ENCODE measurements at regions not wholly inside any gene's neighbourhood (a gene's known extent, or its start where the extent isn't known, plus 50 kb on each side); places are given as distances from the start of the nearest gene placed in this dataset.

DNA sequence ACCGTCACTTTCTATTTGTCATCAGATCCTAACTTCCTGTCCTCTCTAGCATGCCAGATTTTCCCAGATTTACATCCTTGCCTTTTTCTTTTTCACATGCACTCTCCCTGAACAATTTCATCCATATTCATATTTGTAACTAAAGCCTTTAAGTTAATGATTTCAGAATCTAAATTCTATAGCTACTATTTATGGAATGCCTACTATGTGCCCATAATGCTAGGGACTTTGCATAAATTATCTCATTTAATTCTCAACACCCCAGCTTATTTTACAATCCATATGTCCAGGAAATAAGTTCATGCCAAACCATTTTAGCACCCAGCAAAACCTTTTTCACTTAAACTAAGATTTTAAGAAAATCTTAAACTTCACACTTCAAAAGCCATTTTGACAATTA lies 531.9 kb downstream of the NUP35 start:
- Mint-ChIP-seq H3K27ac (no peak overlapping the region), H3K36me3 (ENCODE audit: low read depth) (peaks cover 7% of the 10 kb centered on the region; the same call in 2 of the 3 replicates), H3K4me1 (no peaks in the 10 kb centered on the region), H3K4me3 (no peak overlapping the region), H3K9me3 (peaks cover 12% of the 10 kb centered on the region; the same call in 1 of the 3 replicates), H3K27me3 (ENCODE audit: insufficient read depth, low read depth, poor library complexity) (no peaks in the 10 kb centered on the region)
- Histone ChIP-seq H3K27me3 (ENCODE audit: insufficient read depth) (no peaks in the 10 kb centered on the region), H3K4me3 (no peak overlapping the region), H3F3A (replicated peaks; ENCODE audit: low read depth) (no peaks in the 10 kb centered on the region), H3K36me3 (ENCODE audit: insufficient read depth) (peaks cover 4% of the 10 kb centered on the region; the same call in 1 of the 2 replicates), H3K4me2 (no peak overlapping the region), H2AFZ (no peak overlapping the region), H3K79me2 (replicated peaks; ENCODE audit: insufficient read depth) (no peaks in the 10 kb centered on the region), H3K4me1 (ENCODE audit: insufficient read depth) (no peaks in the 10 kb centered on the region), H4K20me1 (replicated peaks; ENCODE audit: insufficient read depth) (no peaks in the 10 kb centered on the region), H3K27ac (ENCODE audit: low read depth) (no peak overlapping the region), H3K9me2 (ENCODE audit: insufficient read depth) (peaks cover 2% of the 10 kb centered on the region; the same call in 1 of the 2 replicates)
- ATAC-seq (no peak), DNase-seq (ENCODE audit: low spot score) (no peak)
- TF ChIP-seq ZNF331 (CRISPR knock-in tag; IDR thresholded peaks at IDR 0.05; ENCODE audit: low read depth) (no peak), CTCF (conservative IDR thresholded peaks at IDR 0.05; ENCODE audit: low read depth in 2 of 2) (no peak), STAT1 (IDR thresholded peaks at IDR 0.05; ENCODE audit: unreplicated experiment) (no peak), JUNB (IDR thresholded peaks at IDR 0.05; ENCODE audit: unreplicated experiment) (no peak), POLR2AphosphoS5 (IDR thresholded peaks at IDR 0.05; ENCODE audit: low read depth) (no peak), CREB1 (CRISPR knock-in tag; IDR thresholded peaks at IDR 0.05; ENCODE audit: low read depth) (no peak), ETS1 (IDR thresholded peaks at IDR 0.05) (no peak), EZH2 (IDR thresholded peaks at IDR 0.05; ENCODE audit: low read depth, unreplicated experiment) (no peak), NANOG (IDR thresholded peaks at IDR 0.05; ENCODE audit: borderline replicate concordance) (no peak), EZH2phosphoT487 (IDR thresholded peaks at IDR 0.05; ENCODE audit: unreplicated experiment) (no peak), ZNF114 (CRISPR knock-in tag; IDR thresholded peaks at IDR 0.05) (no peak), REST (IDR thresholded peaks at IDR 0.05; ENCODE audit: unreplicated experiment) (no peak)
- TF ChIP-seq, protein P1, sequence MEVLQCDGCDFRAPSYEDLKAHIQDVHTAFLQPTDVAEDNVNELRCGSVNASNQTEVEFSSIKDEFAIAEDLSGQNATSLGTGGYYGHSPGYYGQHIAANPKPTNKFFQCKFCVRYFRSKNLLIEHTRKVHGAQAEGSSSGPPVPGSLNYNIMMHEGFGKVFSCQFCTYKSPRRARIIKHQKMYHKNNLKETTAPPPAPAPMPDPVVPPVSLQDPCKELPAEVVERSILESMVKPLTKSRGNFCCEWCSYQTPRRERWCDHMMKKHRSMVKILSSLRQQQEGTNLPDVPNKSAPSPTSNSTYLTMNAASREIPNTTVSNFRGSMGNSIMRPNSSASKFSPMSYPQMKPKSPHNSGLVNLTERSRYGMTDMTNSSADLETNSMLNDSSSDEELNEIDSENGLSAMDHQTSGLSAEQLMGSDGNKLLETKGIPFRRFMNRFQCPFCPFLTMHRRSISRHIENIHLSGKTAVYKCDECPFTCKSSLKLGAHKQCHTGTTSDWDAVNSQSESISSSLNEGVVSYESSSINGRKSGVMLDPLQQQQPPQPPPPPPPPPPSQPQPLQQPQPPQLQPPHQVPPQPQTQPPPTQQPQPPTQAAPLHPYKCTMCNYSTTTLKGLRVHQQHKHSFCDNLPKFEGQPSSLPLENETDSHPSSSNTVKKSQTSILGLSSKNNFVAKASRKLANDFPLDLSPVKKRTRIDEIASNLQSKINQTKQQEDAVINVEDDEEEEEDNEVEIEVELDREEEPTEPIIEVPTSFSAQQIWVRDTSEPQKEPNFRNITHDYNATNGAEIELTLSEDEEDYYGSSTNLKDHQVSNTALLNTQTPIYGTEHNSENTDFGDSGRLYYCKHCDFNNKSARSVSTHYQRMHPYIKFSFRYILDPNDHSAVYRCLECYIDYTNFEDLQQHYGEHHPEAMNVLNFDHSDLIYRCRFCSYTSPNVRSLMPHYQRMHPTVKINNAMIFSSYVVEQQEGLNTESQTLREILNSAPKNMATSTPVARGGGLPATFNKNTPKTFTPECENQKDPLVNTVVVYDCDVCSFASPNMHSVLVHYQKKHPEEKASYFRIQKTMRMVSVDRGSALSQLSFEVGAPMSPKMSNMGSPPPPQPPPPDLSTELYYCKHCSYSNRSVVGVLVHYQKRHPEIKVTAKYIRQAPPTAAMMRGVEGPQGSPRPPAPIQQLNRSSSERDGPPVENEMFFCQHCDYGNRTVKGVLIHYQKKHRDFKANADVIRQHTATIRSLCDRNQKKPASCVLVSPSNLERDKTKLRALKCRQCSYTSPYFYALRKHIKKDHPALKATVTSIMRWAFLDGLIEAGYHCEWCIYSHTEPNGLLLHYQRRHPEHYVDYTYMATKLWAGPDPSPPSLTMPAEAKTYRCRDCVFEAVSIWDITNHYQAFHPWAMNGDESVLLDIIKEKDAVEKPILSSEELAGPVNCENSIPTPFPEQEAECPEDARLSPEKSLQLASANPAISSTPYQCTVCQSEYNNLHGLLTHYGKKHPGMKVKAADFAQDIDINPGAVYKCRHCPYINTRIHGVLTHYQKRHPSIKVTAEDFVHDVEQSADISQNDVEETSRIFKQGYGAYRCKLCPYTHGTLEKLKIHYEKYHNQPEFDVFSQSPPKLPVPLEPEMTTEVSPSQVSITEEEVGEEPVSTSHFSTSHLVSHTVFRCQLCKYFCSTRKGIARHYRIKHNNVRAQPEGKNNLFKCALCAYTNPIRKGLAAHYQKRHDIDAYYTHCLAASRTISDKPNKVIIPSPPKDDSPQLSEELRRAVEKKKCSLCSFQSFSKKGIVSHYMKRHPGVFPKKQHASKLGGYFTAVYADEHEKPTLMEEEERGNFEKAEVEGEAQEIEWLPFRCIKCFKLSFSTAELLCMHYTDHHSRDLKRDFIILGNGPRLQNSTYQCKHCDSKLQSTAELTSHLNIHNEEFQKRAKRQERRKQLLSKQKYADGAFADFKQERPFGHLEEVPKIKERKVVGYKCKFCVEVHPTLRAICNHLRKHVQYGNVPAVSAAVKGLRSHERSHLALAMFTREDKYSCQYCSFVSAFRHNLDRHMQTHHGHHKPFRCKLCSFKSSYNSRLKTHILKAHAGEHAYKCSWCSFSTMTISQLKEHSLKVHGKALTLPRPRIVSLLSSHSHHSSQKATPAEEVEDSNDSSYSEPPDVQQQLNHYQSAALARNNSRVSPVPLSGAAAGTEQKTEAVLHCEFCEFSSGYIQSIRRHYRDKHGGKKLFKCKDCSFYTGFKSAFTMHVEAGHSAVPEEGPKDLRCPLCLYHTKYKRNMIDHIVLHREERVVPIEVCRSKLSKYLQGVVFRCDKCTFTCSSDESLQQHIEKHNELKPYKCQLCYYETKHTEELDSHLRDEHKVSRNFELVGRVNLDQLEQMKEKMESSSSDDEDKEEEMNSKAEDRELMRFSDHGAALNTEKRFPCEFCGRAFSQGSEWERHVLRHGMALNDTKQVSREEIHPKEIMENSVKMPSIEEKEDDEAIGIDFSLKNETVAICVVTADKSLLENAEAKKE (CRISPR knock-in tag; IDR thresholded peaks at IDR 0.05): no peak

Data from GM23338 (cell line).